CD14-positive monocyte (primary cell): ENCODE measurements at regions not wholly inside any gene's neighbourhood (a gene's known extent, or its start where the extent isn't known, plus 50 kb on each side); places are given as distances from the start of the nearest gene placed in this dataset.

Experiments
- DNase-seq, 3 donors: peaks; one replicate each; pipeline ENCODE4 v3.0.0-alpha.2; 2011 to 2022
- H2AFZ ChIP-seq: 2 replicates; pipeline ENCODE4 v1.6.0; 2012; ENCODE audit warnings: mild to moderate bottlenecking, low read depth, low read length, inconsistent platforms; ENCODE audit not compliant: insufficient read depth, poor library complexity, severe bottlenecking
- H3K27ac ChIP-seq, 2 donors: 1 replicate in 1 of 2; 2 replicates in 1 of 2; pipeline ENCODE4 v1.5.1; 2012 to 2013; ENCODE audit warnings: low read length in 2 of 2, control low read depth in 1 of 2, inconsistent platforms in 1 of 2, low read depth in 1 of 2, mild to moderate bottlenecking in 1 of 2
- H3K27me3 ChIP-seq, 2 donors: one replicate each; pipeline versions ENCODE4 v1.6.0 to v1.6.1; 2011 to 2013; ENCODE audit warnings: low read length in 2 of 2; ENCODE audit not compliant: control insufficient read depth in 2 of 2, insufficient read depth in 2 of 2
- H3K36me3 ChIP-seq, 2 donors: replicated peaks in 1 of 2; 1 replicate in 1 of 2; 2 replicates in 1 of 2; pipeline versions ENCODE4 v1.5.1 to v1.6.1; 2012 to 2013; ENCODE audit warnings: low read length in 2 of 2, control low read depth in 1 of 2, inconsistent platforms in 1 of 2, mild to moderate bottlenecking in 1 of 2; ENCODE audit not compliant: insufficient read depth in 2 of 2, control insufficient read depth in 1 of 2
- H3K4me1 ChIP-seq, 2 donors: 1 replicate in 1 of 2; 2 replicates in 1 of 2; pipeline versions ENCODE4 v1.5.1 to v1.6.1; 2012 to 2013; ENCODE audit warnings: low read length in 2 of 2, control low read depth in 1 of 2, inconsistent platforms in 1 of 2, mild to moderate bottlenecking in 1 of 2, moderate library complexity in 1 of 2; ENCODE audit not compliant: insufficient read depth in 2 of 2, control insufficient read depth in 1 of 2
- H3K4me2 ChIP-seq: replicated peaks from 2 replicates; pipeline ENCODE3; 2012; ENCODE audit warnings: low read length, moderate library complexity, mild to moderate bottlenecking; ENCODE audit not compliant: poor library complexity, severe bottlenecking; ENCODE audit errors: extremely low read depth
- H3K4me3 ChIP-seq, 3 experiments: fragments of 200-600 bp in 1 of 3; sonication (generic) in 1 of 3; replicated peaks in 1 of 3; 1 replicate in 2 of 3; 2 replicates in 1 of 3; pipeline ENCODE4 v1.5.1; 2011 to 2013; ENCODE audit warnings: low read length in 3 of 3, mild to moderate bottlenecking in 3 of 3, control low read depth in 2 of 3, low read depth in 2 of 3, inconsistent platforms in 1 of 3, moderate library complexity in 1 of 3
- H3K79me2 ChIP-seq: 2 replicates; pipeline ENCODE4 v1.6.0; 2012; ENCODE audit warnings: mild to moderate bottlenecking, control low read depth, inconsistent platforms, low read length, moderate library complexity; ENCODE audit not compliant: insufficient read depth
- H3K9ac ChIP-seq: 2 replicates; pipeline ENCODE4 v1.6.0; 2017; ENCODE audit warnings: low read length, mild to moderate bottlenecking; ENCODE audit not compliant: insufficient read depth, poor library complexity, severe bottlenecking
- H3K9me3 ChIP-seq, 2 donors: replicated peaks in 1 of 2; 1 replicate in 1 of 2; 2 replicates in 1 of 2; pipeline versions ENCODE4 v1.5.1 to v1.6.1; 2012 to 2013; ENCODE audit warnings: low read length in 2 of 2, control low read depth in 1 of 2; ENCODE audit not compliant: control insufficient read depth in 1 of 2, insufficient read depth in 1 of 2
- H4K20me1 ChIP-seq: 2 replicates; pipeline ENCODE4 v1.6.0; 2012; ENCODE audit warnings: mild to moderate bottlenecking, low read length, control low read depth, moderate library complexity; ENCODE audit not compliant: insufficient read depth
- H3K27ac Mint-ChIP-seq, 7 donors: one replicate each; pipeline ENCODE4 v1.8.0; 2020; ENCODE audit warnings: mild to moderate bottlenecking in 7 of 7, mixed read lengths in 7 of 7, moderate library complexity in 6 of 7, inconsistent platforms in 2 of 7
- H3K27me3 Mint-ChIP-seq, 3 donors: one replicate each; pipeline ENCODE4 v1.8.0; 2021 to 2022; ENCODE audit warnings: low read depth in 3 of 3, mild to moderate bottlenecking in 3 of 3, mixed read lengths in 3 of 3, moderate library complexity in 3 of 3, inconsistent platforms in 1 of 3
- H3K36me3 Mint-ChIP-seq, 2 donors: one replicate each; pipeline ENCODE4 v1.8.0; 2020; ENCODE audit warnings: mixed read lengths in 2 of 2, inconsistent platforms in 1 of 2, mild to moderate bottlenecking in 1 of 2
- H3K4me1 Mint-ChIP-seq: one replicate; pipeline ENCODE4 v1.8.0; 2020; ENCODE audit warnings: mild to moderate bottlenecking, mixed read lengths
- H3K4me3 Mint-ChIP-seq, 2 donors: one replicate each; pipeline ENCODE4 v1.8.0; 2020; ENCODE audit warnings: mild to moderate bottlenecking in 2 of 2, mixed read lengths in 2 of 2, moderate library complexity in 1 of 2
- H3K9me3 Mint-ChIP-seq, 7 donors: one replicate each; pipeline ENCODE4 v1.8.0; 2020 to 2022; ENCODE audit warnings: mixed read lengths in 7 of 7, mild to moderate bottlenecking in 6 of 7, moderate library complexity in 6 of 7, inconsistent platforms in 2 of 7
- CTCF ChIP-seq: fragments of 200-600 bp; IDR thresholded peaks from one replicate; pipeline ENCODE4 v1.8.0; 2022; ENCODE audit warnings: antibody characterized with exemption, mild to moderate bottlenecking
- WGBS: methylation state at CpG from one replicate; pipeline ENCODE4 v1.1.5; 2013; ENCODE audit warnings: missing lambda C conversion rate; ENCODE audit not compliant: insufficient coverage; 5-methylcytosine and 5-hydroxymethylcytosine counted together
- intact Hi-C, 2 donors: fragments of 100-400 bp; cut with micrococcal nuclease; formaldehyde crosslinking; loops; one replicate each; pipeline versions ENCODE4 v1.15.0 to v1.15.1; 2023

- Histone ChIP-seq H3K9me3 (no peaks in the 10 kb centered on the region), H3K27ac (no peak overlapping the region), H4K20me1 (no peaks in the 10 kb centered on the region), H3K4me3 (no peak overlapping the region), H3K4me2 (no peak overlapping the region), H3K4me1 (no peaks in the 10 kb centered on the region), H3K79me2 (no peaks in the 10 kb centered on the region), H3K36me3 (no peaks in the 10 kb centered on the region), H3K9ac (no peak overlapping the region), H3K27me3 (no peaks in the 10 kb centered on the region), H2AFZ (no peak overlapping the region)
- intact Hi-C loops: no loop called here
- no peak for TF ChIP-seq CTCF
- Mint-ChIP-seq H3K9me3 (peaks cover 0 to 1% (median 0%) of the 10 kb centered on the region in 7 donors), H3K27me3 (peaks cover 0 to 2% (median 1%) of the 10 kb centered on the region in 3 donors), H3K4me3 (no peak overlapping the region), H3K36me3 (no peaks in the 10 kb centered on the region), H3K4me1 (no peaks in the 10 kb centered on the region), H3K27ac (no peak overlapping the region)
- no CpG with 5 or more reads among the region's 3 CpGs for WGBS
- DNase-seq: no peak
These were observed 237.0 kb upstream of the AGTR1 start for GRCh38 chr3:148460686-148461085.

- intact Hi-C loops: no loop called here
- DNase-seq: no peak
- no peak overlapping the region for H3K27ac ChIP-seq
- H2AFZ ChIP-seq: no peak overlapping the region
- no peaks in the 10 kb centered on the region for H3K36me3 Mint-ChIP-seq
- H3K4me2 ChIP-seq: no peak overlapping the region
- H3K4me3 ChIP-seq: no peak overlapping the region
- no peaks in the 10 kb centered on the region for H3K9me3 ChIP-seq
- H4K20me1 ChIP-seq: no peaks in the 10 kb centered on the region
- WGBS: no CpG with 5 or more reads among the region's 2 CpGs
- no peaks in the 10 kb centered on the region for H3K27me3 ChIP-seq
- H3K4me1 ChIP-seq: no peaks in the 10 kb centered on the region
- no peaks in the 10 kb centered on the region for H3K36me3 ChIP-seq
- no peaks in the 10 kb centered on the region for H3K4me1 Mint-ChIP-seq
- H3K4me3 Mint-ChIP-seq: no peak overlapping the region
- no peaks in the 10 kb centered on the region for H3K79me2 ChIP-seq
- peaks cover 0 to 1% (median 0%) of the 10 kb centered on the region in 7 donors for H3K9me3 Mint-ChIP-seq
- H3K27me3 Mint-ChIP-seq: peaks cover 1 to 2% (median 2%) of the 10 kb centered on the region in 3 donors
- H3K9ac ChIP-seq: no peak overlapping the region
- peak overlapping the region in 1 of 7 donors; percentile 16 for H3K27ac Mint-ChIP-seq
- TF ChIP-seq CTCF: no peak
These were observed 233.5 kb upstream of the AGTR1 start for GRCh38 chr3:148464246-148464645.
